NB4 (cell line): ENCODE measurements at regions not wholly inside any gene's neighbourhood (a gene's known extent, or its start where the extent isn't known, plus 50 kb on each side); places are given as distances from the start of the nearest gene placed in this dataset.

Source experiments
- DNase-seq: peaks from one replicate; pipeline ENCODE4 v3.0.0; 2010; ENCODE audit warnings: low read depth
- H3K4me3 ChIP-seq: one replicate; pipeline ENCODE4 v1.5.1; 2011; ENCODE audit warnings: mild to moderate bottlenecking, low read depth, low read length, moderate library complexity
- CTCF ChIP-seq: IDR thresholded peaks from one replicate; pipeline ENCODE4 v1.5.1; 2012; ENCODE audit warnings: low read depth, low read length
- MAX ChIP-seq: IDR thresholded peaks from 2 replicates; pipeline ENCODE4 v1.6.1; 2011; ENCODE audit warnings: low read depth, low read length
- MYC ChIP-seq: IDR thresholded peaks from 2 replicates; pipeline ENCODE4 v1.6.1; 2011; ENCODE audit warnings: low read depth, low read length
- POLR2A ChIP-seq: IDR thresholded peaks from 2 replicates; pipeline ENCODE4 v1.6.1; 2011; ENCODE audit warnings: mild to moderate bottlenecking; ENCODE audit not compliant: insufficient read length; ENCODE audit errors: extremely low read depth

- TF ChIP-seq MYC (no peak), CTCF (no peak), MAX (no peak), POLR2A (no peak)
- peak; percentile 72 for DNase-seq
- peak overlapping the region; percentile 32 for H3K4me3 ChIP-seq
Measured at GRCh38 chr5:14035859-14036503, 91.5 kb upstream of the DNAH5 start.

- DNase-seq: no peak
- TF ChIP-seq POLR2A: no peak
- TF ChIP-seq MYC: no peak
- no peak for TF ChIP-seq MAX
- no peak for TF ChIP-seq CTCF
- no peak overlapping the region for H3K4me3 ChIP-seq
Measured at GRCh38 chr5:14034963-14035362, 90.5 kb upstream of the DNAH5 start.

GRCh38 chr5:14032918-14033317 lies 88.4 kb upstream of the DNAH5 start:
- TF ChIP-seq POLR2A: no peak
- TF ChIP-seq MAX: no peak
- no peak for TF ChIP-seq MYC
- no peak for TF ChIP-seq CTCF
- no peak for DNase-seq
- no peak overlapping the region for H3K4me3 ChIP-seq

- no peak for TF ChIP-seq MAX
- TF ChIP-seq MYC: no peak
- TF ChIP-seq CTCF: no peak
- no peak for TF ChIP-seq POLR2A
- no peak for DNase-seq
- H3K4me3 ChIP-seq: no peak overlapping the region
Measured at GRCh38 chr5:14028938-14029584, 84.6 kb upstream of the DNAH5 start.

GRCh38 chr5:14028188-14028587 lies 83.7 kb upstream of the DNAH5 start:
- no peak for DNase-seq
- TF ChIP-seq POLR2A (no peak), MYC (no peak), MAX (no peak), CTCF (no peak)
- no peak overlapping the region for H3K4me3 ChIP-seq
